H1 (cell line): ENCODE measurements at regions not wholly inside any gene's neighbourhood (a gene's known extent, or its start where the extent isn't known, plus 50 kb on each side); places are given as distances from the start of the nearest gene placed in this dataset.

Source experiments
- CTCF ChIA-PET: fragments of 300-600 bp; sonication (Branson Sonifier 250); formaldehyde crosslinking; loops from one replicate; lab custom pipeline; 2021; ENCODE audit not compliant: partially characterized antibody; lab: Charles Lee
- POLR2A ChIA-PET: fragments of 300-600 bp; sonication (Branson Sonifier 250); formaldehyde crosslinking; loops from one replicate; lab custom pipeline; 2021; ENCODE audit warnings: inconsistent platforms; ENCODE audit not compliant: partially characterized antibody; lab: Charles Lee
- DNase-seq, 2 experiments: peaks; one replicate each; pipeline versions ENCODE4 v3.0.0 to v3.0.0-alpha.2; 2010 to 2022; ENCODE audit warnings: low spot score in 2 of 2, low read depth in 1 of 2, mixed read lengths in 1 of 2
- FAIRE-seq: peaks from 2 replicates; lab custom pipeline; 2011; peaks lifted over from hg19 to GRCh38; lab: Jason Lieb, UNC
- H2AFZ ChIP-seq: 2 replicates; pipeline ENCODE4 v1.8.1; 2012; ENCODE audit warnings: low read length, inconsistent platforms
- H2AK5ac ChIP-seq: 2 replicates; pipeline ENCODE4 v1.6.1; 2013; ENCODE audit warnings: low read depth, low read length
- H2BK120ac ChIP-seq: replicated peaks from 2 replicates; pipeline ENCODE3; 2013; ENCODE audit warnings: low read depth, low read length, inconsistent platforms
- H2BK12ac ChIP-seq: 2 replicates; pipeline ENCODE4 v1.6.1; 2013; ENCODE audit warnings: low read depth, low read length
- H2BK15ac ChIP-seq: 2 replicates; pipeline ENCODE4 v1.6.1; 2013; ENCODE audit warnings: low read length
- H2BK20ac ChIP-seq: 2 replicates; pipeline ENCODE4 v1.6.1; 2013; ENCODE audit warnings: low read length
- H2BK5ac ChIP-seq: 2 replicates; pipeline ENCODE4 v1.6.1; 2013; ENCODE audit warnings: low read depth, low read length
- H3K14ac ChIP-seq: 2 replicates; pipeline ENCODE4 v1.6.1; 2013; ENCODE audit warnings: inconsistent platforms; ENCODE audit not compliant: insufficient read length
- H3K18ac ChIP-seq: 2 replicates; pipeline ENCODE4 v1.6.1; 2013; ENCODE audit warnings: low read length; ENCODE audit errors: extremely low read depth
- H3K23ac ChIP-seq: 2 replicates; pipeline ENCODE4 v1.6.1; 2013; ENCODE audit warnings: inconsistent platforms; ENCODE audit not compliant: insufficient read length
- H3K23me2 ChIP-seq: 2 replicates; pipeline ENCODE4 v1.6.1; 2013; ENCODE audit warnings: low read depth, low read length
- H3K27ac ChIP-seq: 2 replicates; pipeline ENCODE4 v1.6.1; 2011; ENCODE audit warnings: low read depth, low read length, inconsistent platforms
- H3K27me3 ChIP-seq, 4 experiments: replicated peaks in 1 of 4; 1 replicate in 1 of 4; 2 replicates in 3 of 4; pipeline versions ENCODE4 v1.6.1 to v1.8.1; 2011 to 2013; ENCODE audit warnings: low read length in 3 of 4, mild to moderate bottlenecking in 3 of 4, inconsistent platforms in 2 of 4, mixed read lengths in 2 of 4, moderate library complexity in 1 of 4; ENCODE audit not compliant: control insufficient read depth in 3 of 4, insufficient read depth in 3 of 4; ENCODE audit errors: extremely low read depth in 1 of 4
- H3K36me3 ChIP-seq, 4 experiments: 2 replicates each; pipeline versions ENCODE4 v1.6.1 to v1.8.1; 2011 to 2013; ENCODE audit warnings: mild to moderate bottlenecking in 4 of 4, low read length in 3 of 4, moderate library complexity in 2 of 4, control low read depth in 1 of 4, inconsistent platforms in 1 of 4; ENCODE audit not compliant: insufficient read depth in 4 of 4, control insufficient read depth in 2 of 4
- H3K4ac ChIP-seq: replicated peaks from 2 replicates; pipeline ENCODE3; 2013; ENCODE audit warnings: low read length, low read depth, mixed read lengths, inconsistent platforms; ENCODE audit not compliant: insufficient read length
- H3K4me1 ChIP-seq, 4 experiments: replicated peaks in 1 of 4; 1 replicate in 1 of 4; 2 replicates in 3 of 4; pipeline versions ENCODE4 v1.6.1 to v1.8.1; 2011 to 2013; ENCODE audit warnings: low read length in 3 of 4, inconsistent platforms in 2 of 4, mixed read lengths in 1 of 4; ENCODE audit not compliant: insufficient read depth in 4 of 4, control insufficient read depth in 3 of 4
- H3K4me2 ChIP-seq, 2 experiments: 2 replicates each; pipeline versions ENCODE4 v1.6.1 to v1.8.1; 2011 to 2013; ENCODE audit warnings: low read depth in 2 of 2, low read length in 2 of 2, control low read depth in 1 of 2, inconsistent platforms in 1 of 2, mild to moderate bottlenecking in 1 of 2; ENCODE audit not compliant: insufficient read depth in 1 of 2
- H3K4me3 ChIP-seq, 4 experiments: fragments of 200-600, 300-600 bp in 1 of 4; sonication (generic), shearing (Covaris generic), sonication (Bioruptor Twin) in 1 of 4; 2 replicates each; pipeline versions ENCODE4 v1.5.1 to v1.8.1; 2011 to 2016; ENCODE audit warnings: low read length in 4 of 4, low read depth in 3 of 4, control low read depth in 2 of 4, inconsistent platforms in 2 of 4, mild to moderate bottlenecking in 2 of 4, mixed read lengths in 1 of 4, moderate library complexity in 1 of 4; ENCODE audit not compliant: insufficient read depth in 2 of 4; ENCODE audit errors: extremely low read depth in 1 of 4
- H3K56ac ChIP-seq: replicated peaks from 2 replicates; pipeline ENCODE3; 2013; ENCODE audit warnings: low read depth, mild to moderate bottlenecking, mixed read lengths, low read length, inconsistent platforms; ENCODE audit not compliant: insufficient read length
- H3K79me1 ChIP-seq: 2 replicates; pipeline ENCODE4 v1.6.1; 2013; ENCODE audit warnings: low read depth, low read length, control low read depth
- H3K79me2 ChIP-seq, 2 experiments: 2 replicates each; pipeline versions ENCODE4 v1.6.1 to v1.8.1; 2012 to 2013; ENCODE audit warnings: low read length in 2 of 2, mild to moderate bottlenecking in 2 of 2, inconsistent platforms in 1 of 2; ENCODE audit not compliant: insufficient read depth in 2 of 2, control insufficient read depth in 1 of 2
- H3K9ac ChIP-seq, 4 experiments: replicated peaks in 1 of 4; 1 replicate in 1 of 4; 2 replicates in 3 of 4; pipeline versions ENCODE4 v1.6.1 to v1.8.1; 2011 to 2013; ENCODE audit warnings: low read depth in 3 of 4, low read length in 3 of 4, control low read depth in 2 of 4, mild to moderate bottlenecking in 2 of 4, moderate library complexity in 2 of 4, inconsistent platforms in 1 of 4; ENCODE audit errors: extremely low read depth in 1 of 4
- H3K9me3 ChIP-seq, 2 experiments: 2 replicates each; pipeline versions ENCODE4 v1.6.1 to v1.8.1; 2012 to 2013; ENCODE audit warnings: mild to moderate bottlenecking in 2 of 2, moderate library complexity in 2 of 2, control low read depth in 1 of 2, inconsistent platforms in 1 of 2, low read depth in 1 of 2, low read length in 1 of 2, mixed read lengths in 1 of 2; ENCODE audit not compliant: insufficient read depth in 2 of 2
- H4K20me1 ChIP-seq, 2 experiments: replicated peaks in 1 of 2; 2 replicates each; pipeline versions ENCODE3 to v1.8.1; 2011 to 2013; ENCODE audit warnings: inconsistent platforms in 2 of 2, low read length in 2 of 2, mild to moderate bottlenecking in 1 of 2; ENCODE audit not compliant: insufficient read depth in 2 of 2, control insufficient read depth in 1 of 2
- H4K5ac ChIP-seq: 2 replicates; pipeline ENCODE4 v1.6.1; 2013; ENCODE audit warnings: low read length, low read depth, mixed read lengths, inconsistent platforms; ENCODE audit not compliant: insufficient read length
- H4K8ac ChIP-seq: 2 replicates; pipeline ENCODE4 v1.8.0; 2013; ENCODE audit warnings: mild to moderate bottlenecking, moderate library complexity, low read length, inconsistent platforms; ENCODE audit not compliant: insufficient read depth; ENCODE audit errors: extremely low read depth
- H4K91ac ChIP-seq: replicated peaks from 2 replicates; pipeline ENCODE3; 2013; ENCODE audit warnings: low read length, mixed read lengths, inconsistent platforms; ENCODE audit not compliant: insufficient read length
- CTBP2 ChIP-seq: IDR thresholded peaks from 2 replicates; pipeline ENCODE4 v1.7.0; 2011; ENCODE audit warnings: borderline replicate concordance, mild to moderate bottlenecking, moderate library complexity, mixed read lengths, low read length; ENCODE audit not compliant: insufficient read depth, insufficient read length
- CTCF ChIP-seq, 3 experiments: IDR thresholded peaks; 1 replicate in 2 of 3; 2 replicates in 1 of 3; pipeline versions ENCODE4 v1.5.1 to v1.6.1; 2011; ENCODE audit warnings: low read length in 3 of 3, mild to moderate bottlenecking in 3 of 3, inconsistent platforms in 2 of 3, low read depth in 1 of 3, moderate library complexity in 1 of 3; ENCODE audit not compliant: insufficient read depth in 1 of 3; ENCODE audit errors: control extremely low read depth in 1 of 3
- EP300 ChIP-seq, 2 experiments: IDR thresholded peaks; 1 replicate in 1 of 2; 2 replicates in 1 of 2; pipeline ENCODE4 v1.6.1; 2011 to 2012; ENCODE audit warnings: low read depth in 2 of 2, low read length in 2 of 2, mild to moderate bottlenecking in 2 of 2, borderline replicate concordance in 1 of 2, inconsistent platforms in 1 of 2, moderate library complexity in 1 of 2
- EZH2 ChIP-seq: fragments of 200-600 bp; sonication (generic); IDR thresholded peaks from 2 replicates; pipeline ENCODE4 v1.7.1; 2012; ENCODE audit warnings: low read depth, mild to moderate bottlenecking, moderate library complexity, low read length, inconsistent platforms; ENCODE audit not compliant: severe bottlenecking
- FOSL1 ChIP-seq: IDR thresholded peaks from 2 replicates; pipeline ENCODE4 v1.6.1; 2011; ENCODE audit warnings: mild to moderate bottlenecking, low read depth, low read length, moderate library complexity; ENCODE audit not compliant: insufficient read depth
- JUN ChIP-seq: IDR thresholded peaks from 2 replicates; pipeline ENCODE4 v1.6.1; 2011; ENCODE audit warnings: low read depth, mild to moderate bottlenecking, improper control_type of control experiment, low read length
- KDM1A ChIP-seq: fragments of 200-600, 300-600 bp; sonication (generic); IDR thresholded peaks from 2 replicates; pipeline ENCODE4 v1.7.1; 2016; ENCODE audit warnings: mild to moderate bottlenecking, low read length, borderline replicate concordance
- POLR2A ChIP-seq, 2 experiments: IDR thresholded peaks; 1 replicate in 1 of 2; 2 replicates in 1 of 2; pipeline ENCODE4 v1.6.1; 2011; ENCODE audit warnings: low read depth in 2 of 2, low read length in 2 of 2, mild to moderate bottlenecking in 2 of 2; ENCODE audit errors: control extremely low read depth in 1 of 2
- RFX5 ChIP-seq: IDR thresholded peaks from 2 replicates; pipeline ENCODE4 v1.6.1; 2011; ENCODE audit warnings: low read depth, low read length, improper control_type of control experiment, borderline replicate concordance
- SUZ12 ChIP-seq: fragments of 200-600 bp; sonication (generic); IDR thresholded peaks from 2 replicates; pipeline ENCODE4 v1.6.1; 2012; ENCODE audit warnings: mild to moderate bottlenecking, inconsistent platforms, low read length, moderate library complexity, mixed read lengths
- TBP ChIP-seq: IDR thresholded peaks from 2 replicates; pipeline ENCODE4 v1.6.1; 2011; ENCODE audit warnings: low read depth, low read length, improper control_type of control experiment
- WGBS, 2 experiments: shearing (Covaris generic) in 1 of 2; methylation state at CpG; one replicate each; pipeline versions ENCODE4 v1.1.6 to v1.1.7; 2013 to 2015; ENCODE audit warnings: low lambda C conversion rate in 2 of 2, mixed read lengths in 2 of 2, inconsistent platforms in 1 of 2, low coverage in 1 of 2, missing lambda C conversion rate in 1 of 2; ENCODE audit not compliant: insufficient replicate concordance in 2 of 2, insufficient coverage in 1 of 2, insufficient read length in 1 of 2; ENCODE audit errors: extremely low coverage in 1 of 2, missing lambda C conversion rate in 1 of 2; 5-methylcytosine and 5-hydroxymethylcytosine counted together

GRCh38 chr7:25455683-25456251 lies 227.5 kb upstream of the NPVF start:
- no peak overlapping the region for H3K4me3 ChIP-seq
- no peaks in the 10 kb centered on the region; a peak in 2 of 7 replicates for H3K4me1 ChIP-seq
- no peak overlapping the region for H3K4me2 ChIP-seq
- H3K36me3 ChIP-seq: no peaks in the 10 kb centered on the region
- no peak overlapping the region for H3K27ac ChIP-seq
- no peak for DNase-seq
- no peaks in the 10 kb centered on the region for H4K20me1 ChIP-seq
- ChIA-PET CTCF (interaction anchor here (1.3 to 2.3 kb wide), 2 partner anchors 12 to 110 kb away, joined by 3 to 4 read pairs; no protein-coding TSS in a partner anchor), POLR2A (no interaction called here)
- no peak overlapping the region for H2BK15ac ChIP-seq
- no peaks in the 10 kb centered on the region for H3K79me1 ChIP-seq
- H4K91ac ChIP-seq: no peak overlapping the region
- H4K5ac ChIP-seq: no peak overlapping the region
- no peak overlapping the region for H2AFZ ChIP-seq
- 90% methylated on average over 10 of the region's 10 CpGs; no CpG with 5 or more reads in 1 of the 2 experiments for WGBS, 2 experiments
- H3K23ac ChIP-seq: no peak overlapping the region
- H2BK120ac ChIP-seq: no peak overlapping the region
- H3K27me3 ChIP-seq: no peaks in the 10 kb centered on the region
- no peak overlapping the region for H2BK5ac ChIP-seq
- no peak overlapping the region for H2BK20ac ChIP-seq
- no peak overlapping the region for H3K14ac ChIP-seq
- H4K8ac ChIP-seq: no peak overlapping the region
- FAIRE-seq: no peak
- H3K23me2 ChIP-seq: no peaks in the 10 kb centered on the region
- H2AK5ac ChIP-seq: no peak overlapping the region
- H3K9me3 ChIP-seq: no peaks in the 10 kb centered on the region
- H3K56ac ChIP-seq: no peak overlapping the region
- no peaks in the 10 kb centered on the region for H3K79me2 ChIP-seq
- no peak overlapping the region for H2BK12ac ChIP-seq
- H3K4ac ChIP-seq: no peak overlapping the region
- no peak overlapping the region for H3K9ac ChIP-seq
- H3K18ac ChIP-seq: no peak overlapping the region
- TF ChIP-seq CTBP2 (no peak), RFX5 (no peak), CTCF (IDR thresholded peaks at IDR 0.05; ENCODE audit: control extremely low read depth in 1 of 3, insufficient read depth in 1 of 3, low read depth in 1 of 3, low read length in 3 of 3) (no peak), POLR2A (IDR thresholded peaks at IDR 0.05; ENCODE audit: control extremely low read depth in 1 of 2, low read depth in 2 of 2, low read length in 2 of 2) (no peak), SUZ12 (no peak), TBP (no peak), EP300 (IDR thresholded peaks at IDR 0.05; ENCODE audit: borderline replicate concordance in 1 of 2, low read depth in 2 of 2, low read length in 2 of 2) (no peak), EZH2 (no peak), FOSL1 (no peak), JUN (no peak), KDM1A (no peak)
